Stimulated activated CD4-positive, alpha-beta T cell treated with anti-CD3 and anti-CD28 coated beads, TNF-alpha, amount 100 ng/mL, for 48 hours (primary cell): ENCODE measurements at regions not wholly inside any gene's neighbourhood (a gene's known extent, or its start where the extent isn't known, plus 50 kb on each side); places are given as distances from the start of the nearest gene placed in this dataset.

Experiments used
- DNase-seq, 3 donors: peaks; one replicate each; pipeline ENCODE4 v3.0.0-alpha.2; 2020; ENCODE audit warnings: low read depth in 3 of 3

DNA sequence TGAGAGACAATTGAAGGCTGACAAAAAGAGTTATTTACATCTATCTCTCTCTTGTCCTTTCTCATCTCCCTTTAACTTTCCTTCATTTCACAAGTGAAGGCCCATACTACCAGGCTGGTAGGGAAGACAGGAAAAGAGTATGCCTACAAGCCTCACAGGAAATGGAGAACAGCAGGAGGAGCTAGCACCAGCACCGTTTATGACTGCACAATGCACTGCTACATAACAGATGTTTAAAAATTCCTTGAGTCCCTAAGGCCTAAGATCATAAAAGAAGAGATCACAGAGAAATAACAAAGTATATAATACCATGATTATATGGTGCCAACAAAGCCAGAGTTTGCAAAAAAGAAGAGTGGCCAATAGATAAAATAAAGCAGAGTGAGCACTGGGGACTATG is 194.8 kb downstream of the UNC5CL start:
- DNase-seq = no peak

DNA sequence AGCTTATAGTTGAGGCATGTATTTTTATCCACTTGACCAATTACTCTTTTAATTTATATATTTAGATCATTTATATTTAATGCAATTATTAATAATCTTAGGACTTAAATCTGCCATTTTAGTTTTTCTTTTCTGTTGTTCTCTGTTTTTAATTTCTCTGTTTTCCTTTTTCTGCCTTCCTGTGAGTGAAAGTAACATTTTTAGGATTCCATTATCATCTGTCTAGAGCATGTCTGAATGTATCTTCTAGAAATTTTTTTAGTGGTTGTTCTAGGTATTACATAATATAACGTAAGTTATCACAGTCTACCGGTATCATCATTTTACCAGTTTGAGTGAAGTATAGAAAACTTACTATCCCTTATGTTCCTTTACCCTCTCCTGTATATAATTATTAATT is 197.3 kb downstream of the UNC5CL start:
- no peak for DNase-seq

DNA sequence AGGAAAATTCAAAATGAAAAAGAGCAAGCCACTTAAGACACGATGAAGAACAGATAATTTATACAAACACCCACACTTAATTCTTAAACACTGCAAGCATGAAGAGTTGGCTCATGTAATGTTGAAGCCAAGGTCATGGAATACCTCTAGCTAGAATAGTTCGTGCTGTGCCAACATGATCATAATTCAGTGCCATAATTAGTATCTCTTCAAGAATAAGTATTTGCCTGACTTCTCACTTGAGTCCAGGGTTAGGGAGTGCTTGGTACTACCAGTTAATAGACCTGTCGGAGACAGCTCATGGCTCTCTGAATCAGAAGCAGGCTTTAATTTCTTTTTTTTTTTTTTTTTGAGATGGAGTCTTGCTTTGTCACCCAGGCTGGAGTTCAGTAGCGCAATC is 206.3 kb downstream of the UNC5CL start:
- DNase-seq = no peak

DNA sequence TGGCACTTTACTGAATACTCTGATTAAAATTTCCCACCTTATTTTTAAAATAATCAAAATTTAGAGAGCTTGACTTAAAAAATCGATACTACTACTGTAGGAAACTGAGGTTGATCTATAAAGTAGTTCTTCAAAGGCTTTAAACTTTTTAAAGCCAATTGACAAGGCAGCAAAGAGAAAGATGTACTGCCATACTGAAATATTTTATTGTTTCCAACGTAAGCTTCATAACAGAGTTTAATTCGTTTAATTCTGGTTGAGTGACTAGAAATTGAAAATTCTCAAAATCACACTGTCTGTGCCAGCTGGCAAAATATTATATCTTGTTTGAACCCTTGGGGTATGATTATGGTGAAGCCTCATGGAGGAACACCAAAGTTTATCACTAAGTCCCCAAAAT is 207.6 kb downstream of the UNC5CL start:
- no peak for DNase-seq

DNA sequence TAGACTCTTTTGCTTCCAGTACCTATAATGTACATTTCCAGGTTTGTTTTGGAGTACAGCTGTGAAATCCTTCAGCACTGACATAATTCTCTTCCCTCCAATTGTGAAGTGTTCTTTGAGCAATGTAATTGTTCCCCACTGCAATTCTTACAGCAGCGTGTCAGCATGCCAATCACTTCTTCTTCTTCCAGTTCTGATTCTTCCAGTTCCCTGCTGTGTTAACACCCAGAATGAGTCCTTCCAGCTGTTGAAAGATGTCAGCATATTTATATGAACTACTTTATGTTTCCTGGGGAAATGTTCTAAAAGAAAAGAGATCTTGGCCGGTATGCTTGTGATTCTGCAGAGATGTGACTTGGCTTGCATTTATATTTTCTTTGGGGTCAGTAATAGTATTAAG is 213.9 kb downstream of the UNC5CL start:
- DNase-seq = no peak

DNA sequence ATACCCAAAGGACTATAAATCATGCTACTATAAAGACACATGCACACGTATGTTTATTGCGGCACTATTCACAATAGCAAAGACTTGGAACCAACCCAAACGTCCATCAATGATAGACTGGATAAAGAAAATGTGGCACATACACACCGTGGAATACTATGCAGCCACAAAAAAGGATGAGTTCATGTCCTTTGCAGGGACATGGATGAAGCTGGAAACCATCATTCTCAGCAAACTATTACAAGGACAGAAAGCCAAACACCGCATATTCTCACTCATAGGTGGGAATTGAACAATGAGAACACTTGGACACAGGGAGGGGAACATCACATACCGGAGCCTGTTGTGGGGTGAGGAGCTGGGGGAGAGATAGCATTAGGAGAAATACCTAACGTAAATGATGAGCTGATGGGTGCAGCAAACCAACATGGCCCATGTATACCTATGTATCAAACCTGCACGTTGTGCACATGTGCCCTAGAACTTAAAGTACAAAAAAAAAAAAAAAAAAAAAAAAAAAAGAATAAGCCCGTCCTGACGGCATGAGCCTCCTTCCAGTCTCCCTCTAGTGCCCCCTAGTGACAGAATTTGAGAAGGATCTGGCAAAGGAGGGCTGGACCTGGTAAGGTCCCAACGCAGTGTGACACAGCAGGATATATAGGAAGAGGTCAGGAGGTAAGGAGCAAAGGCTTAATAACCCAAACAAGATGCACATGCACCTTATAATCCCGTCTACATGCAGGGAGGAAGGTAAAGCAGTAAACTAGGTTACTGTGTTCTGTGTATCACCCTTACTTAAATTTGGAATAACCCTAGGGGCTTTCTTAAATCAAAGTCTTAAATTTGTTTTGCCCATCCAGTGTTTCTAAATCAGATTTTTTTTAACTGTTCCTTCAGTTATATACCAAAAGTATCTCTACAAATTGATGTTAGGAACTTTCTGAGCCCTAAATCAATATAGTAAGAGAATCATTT is 214.8 kb downstream of the UNC5CL start:
- DNase-seq = peak in 1 of 3 donors; percentile 28

DNA sequence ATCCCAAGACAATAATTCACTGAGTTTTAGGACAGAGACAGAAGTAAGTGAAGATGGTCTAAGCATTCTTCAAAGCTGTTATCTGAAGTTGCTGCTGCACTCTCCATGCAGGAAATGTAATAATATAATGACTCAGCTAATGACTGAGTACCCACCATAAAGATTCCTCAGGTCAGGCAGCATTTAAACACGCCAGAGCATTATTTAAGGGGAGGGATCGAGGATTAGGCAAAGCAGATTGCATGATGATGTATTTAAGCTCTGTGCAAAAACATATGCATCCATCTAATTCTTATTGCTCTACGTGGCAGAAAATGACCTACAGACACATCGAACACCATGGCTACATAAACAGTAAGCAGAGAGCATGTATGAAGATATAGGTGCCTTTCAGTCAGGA is 216.4 kb downstream of the UNC5CL start:
- no peak for DNase-seq

DNA sequence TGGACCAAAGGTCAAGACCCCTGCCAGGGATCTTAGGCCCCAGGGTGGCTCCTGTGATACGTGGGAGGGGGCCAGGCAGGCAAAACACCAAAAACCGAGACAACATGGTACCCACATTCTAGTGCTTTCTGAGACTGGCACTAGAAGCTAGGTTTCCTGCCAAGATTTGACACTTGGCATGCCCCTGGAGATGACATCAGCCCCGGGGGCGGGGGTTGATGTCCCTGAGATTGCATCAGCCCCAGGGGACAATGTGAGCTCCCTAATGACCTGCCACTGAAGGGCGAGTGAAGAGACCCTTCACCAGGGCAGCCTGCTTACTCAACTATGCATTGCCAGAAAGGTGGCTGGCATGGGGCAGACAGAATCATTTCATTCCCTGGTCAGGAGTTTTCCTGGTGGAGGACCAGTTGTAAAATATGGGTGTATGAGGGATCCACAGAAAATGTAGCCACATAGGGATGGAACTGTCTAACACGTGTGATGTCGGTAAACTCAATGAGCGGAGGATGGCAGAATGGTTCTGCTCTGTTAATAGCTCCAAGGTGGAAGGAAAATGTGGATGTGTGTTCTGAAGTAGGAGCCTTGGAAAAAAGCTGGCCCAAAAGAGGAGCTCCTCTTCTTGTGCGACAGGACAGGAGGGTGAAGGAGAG is 219.7 kb downstream of the UNC5CL start:
- no peak for DNase-seq

DNA sequence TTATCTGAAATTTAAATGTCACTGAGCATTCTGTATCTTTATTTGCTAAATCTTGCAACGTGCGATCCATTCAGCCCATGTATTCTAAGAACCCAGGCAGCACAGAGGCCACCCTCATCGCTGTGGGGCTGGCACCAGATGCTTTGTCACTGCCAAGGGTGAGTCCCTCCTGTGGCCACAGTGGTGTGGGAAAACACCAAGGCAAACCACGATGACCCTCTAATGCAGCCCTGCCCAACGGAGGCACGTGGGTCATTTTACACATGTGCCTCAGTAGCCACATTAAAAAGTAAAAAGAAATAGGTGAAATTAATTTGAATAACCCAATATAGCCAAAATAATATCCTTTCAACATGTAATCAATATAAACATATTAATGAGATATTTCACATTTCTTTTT is 221.7 kb downstream of the UNC5CL start:
- DNase-seq = no peak

DNA sequence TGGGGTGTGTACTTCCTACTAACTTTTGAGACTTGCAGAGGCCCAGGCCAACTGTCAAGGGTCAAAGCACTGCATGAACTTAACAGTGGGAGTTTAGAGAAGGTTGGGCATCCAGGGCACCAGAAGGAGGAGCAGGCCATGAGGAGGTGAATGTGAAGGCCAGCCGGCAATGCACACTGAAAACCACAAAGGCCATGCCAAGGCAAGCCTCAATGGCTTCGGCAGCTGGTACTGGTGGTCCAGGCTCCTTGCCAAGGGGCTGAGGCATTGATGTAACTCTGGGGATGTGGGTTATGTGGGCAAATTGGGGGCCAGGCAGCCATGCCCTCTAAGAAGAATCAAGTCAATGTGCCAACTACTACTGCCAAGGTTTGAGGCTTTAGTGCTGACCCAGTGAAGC is 222.4 kb downstream of the UNC5CL start:
- DNase-seq = no peak

DNA sequence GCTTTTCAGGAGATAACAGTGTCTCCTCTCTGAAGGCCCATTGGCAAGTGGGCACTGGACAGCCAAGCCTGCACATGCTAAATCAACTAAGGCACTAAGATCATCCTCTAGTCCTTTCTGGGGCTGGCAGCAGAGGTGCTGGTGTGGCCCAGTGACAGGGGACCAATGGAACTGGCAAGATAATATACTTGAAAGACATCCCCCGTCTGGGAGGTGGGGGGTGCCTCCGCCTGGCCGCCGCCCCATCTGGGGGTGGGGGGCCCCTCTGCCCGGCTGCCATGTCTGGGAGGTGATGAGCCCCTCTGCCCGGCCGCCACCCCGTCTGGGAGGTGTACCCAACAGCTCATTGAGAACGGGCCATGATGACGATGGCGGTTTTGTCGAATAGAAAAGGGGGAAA is 223.3 kb downstream of the UNC5CL start:
- no peak for DNase-seq

DNA sequence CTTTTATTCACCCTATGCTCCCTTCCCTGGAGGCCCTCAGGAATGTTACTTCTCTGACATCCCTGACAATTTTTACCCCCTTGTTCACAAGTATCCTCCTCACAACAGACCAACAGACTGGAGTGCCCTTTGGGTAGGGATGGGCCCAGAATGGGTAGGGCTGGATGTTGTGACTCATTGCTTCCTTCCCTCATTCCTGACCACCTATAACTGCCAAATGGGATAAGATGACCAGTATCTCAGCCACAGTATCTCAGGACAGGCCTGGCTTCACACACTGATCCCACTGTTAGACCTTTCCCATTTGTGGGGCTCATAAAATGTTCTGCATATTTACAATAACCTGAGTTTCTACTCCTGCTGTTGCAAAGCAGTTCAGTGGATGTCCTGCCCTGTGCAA is 223.0 kb upstream of the LRFN2 start:
- no peak for DNase-seq

DNA sequence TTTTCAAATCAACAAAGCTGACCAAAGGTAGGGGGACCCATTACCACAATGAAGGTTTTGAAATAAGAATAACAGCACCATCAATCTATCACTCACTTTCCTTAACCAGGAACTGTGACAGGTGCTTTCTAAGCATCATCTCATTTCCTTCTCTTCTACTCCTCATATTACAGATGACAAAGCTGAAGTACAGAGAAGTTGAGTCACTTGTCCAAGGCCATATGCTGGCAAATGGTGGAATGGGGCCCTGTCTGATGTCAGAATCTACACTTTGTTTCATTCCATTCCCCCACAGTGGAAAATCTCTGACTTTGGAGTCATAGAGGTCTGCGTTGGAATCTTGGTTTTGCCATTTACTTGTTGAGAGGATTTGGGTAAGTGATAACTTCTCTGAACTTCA is 222.5 kb upstream of the LRFN2 start:
- DNase-seq = no peak

DNA sequence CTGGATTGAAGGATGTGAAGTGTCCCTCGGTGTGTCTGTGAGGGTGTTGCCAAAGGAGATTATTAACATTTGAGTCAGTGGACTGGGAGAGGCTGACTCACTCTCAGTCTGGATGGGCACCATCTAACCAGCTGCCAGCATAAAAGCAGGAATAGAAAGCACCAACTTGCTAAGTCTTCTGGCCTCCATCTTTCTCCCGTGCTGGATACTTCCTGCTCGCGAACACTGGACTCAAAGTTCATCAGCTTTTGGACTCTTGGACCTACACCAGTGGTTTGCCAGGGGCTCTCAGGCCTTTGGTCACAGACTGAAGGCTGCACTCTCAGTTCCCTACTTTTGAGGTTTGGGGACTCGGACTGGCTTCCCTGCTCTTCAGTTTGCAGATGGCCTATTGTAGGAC is 220.3 kb upstream of the LRFN2 start:
- no peak for DNase-seq

DNA sequence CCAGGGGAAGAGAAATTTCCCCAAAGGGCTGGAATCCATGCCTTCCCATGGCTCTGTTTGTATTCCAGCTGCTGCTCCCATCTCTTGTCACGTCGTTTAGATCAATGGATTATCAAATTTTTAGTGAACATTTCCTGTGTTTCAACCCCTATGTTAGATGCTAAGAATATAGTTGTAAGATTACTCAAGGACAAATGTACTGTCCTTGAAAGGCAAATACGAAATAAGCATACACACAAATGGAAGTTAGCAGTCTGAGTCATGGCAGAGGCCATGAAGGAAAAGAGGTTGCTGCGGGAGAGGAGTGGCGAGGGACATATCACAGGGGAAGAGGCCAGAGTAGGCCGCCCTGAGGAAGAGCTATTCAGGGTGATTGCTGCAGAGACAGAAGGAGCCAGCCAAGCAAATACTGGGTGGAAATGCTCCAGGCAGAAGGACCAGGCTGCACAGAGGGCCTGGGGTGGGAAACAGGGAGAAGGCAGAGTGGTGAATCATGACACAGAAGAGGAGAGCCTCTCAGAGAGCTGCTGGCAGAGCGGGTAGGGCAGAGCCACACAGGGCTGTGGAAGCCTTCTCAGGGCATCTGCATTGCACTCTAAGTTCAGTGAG is 219.2 kb upstream of the LRFN2 start:
- no peak for DNase-seq

DNA sequence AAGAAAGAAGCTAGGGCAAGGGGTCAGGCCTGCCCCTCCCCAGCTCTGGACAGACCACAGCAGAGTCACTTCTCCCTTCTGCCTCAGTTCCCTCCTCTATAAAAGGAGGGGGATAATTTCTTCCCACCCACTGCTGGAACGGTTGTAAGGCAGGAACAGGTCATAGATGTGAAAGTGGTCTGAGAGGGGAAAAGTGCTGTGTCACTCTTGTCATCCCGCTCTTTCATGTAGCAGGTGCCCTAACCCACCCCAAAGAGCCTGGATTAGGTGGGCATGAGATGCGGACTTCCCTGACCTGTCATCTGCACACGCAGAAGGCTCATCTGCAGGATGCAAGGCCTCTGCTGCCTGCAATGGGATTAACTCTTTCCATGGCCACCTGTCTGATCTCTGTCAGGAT is 218.2 kb upstream of the LRFN2 start:
- no peak for DNase-seq

DNA sequence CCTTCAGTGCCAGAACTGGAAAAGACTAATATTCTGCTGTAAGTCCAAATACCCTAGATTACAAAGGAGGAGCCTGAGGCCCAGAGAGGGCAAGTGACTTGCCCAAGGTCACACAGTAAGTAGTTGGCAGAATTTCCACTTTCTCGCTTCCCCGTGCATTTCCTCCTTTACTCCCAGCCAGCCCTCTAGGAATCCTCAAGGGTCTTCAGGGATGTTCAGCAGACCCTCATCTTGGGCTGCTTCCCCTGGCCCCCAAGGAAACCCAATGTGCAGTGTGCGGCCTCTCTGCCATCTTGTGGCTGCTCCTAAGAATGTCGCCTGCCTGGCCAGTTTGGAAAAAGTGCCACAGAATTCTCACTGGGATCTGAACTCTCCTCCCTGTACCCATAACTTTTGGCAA is 217.7 kb upstream of the LRFN2 start:
- DNase-seq = no peak

DNA sequence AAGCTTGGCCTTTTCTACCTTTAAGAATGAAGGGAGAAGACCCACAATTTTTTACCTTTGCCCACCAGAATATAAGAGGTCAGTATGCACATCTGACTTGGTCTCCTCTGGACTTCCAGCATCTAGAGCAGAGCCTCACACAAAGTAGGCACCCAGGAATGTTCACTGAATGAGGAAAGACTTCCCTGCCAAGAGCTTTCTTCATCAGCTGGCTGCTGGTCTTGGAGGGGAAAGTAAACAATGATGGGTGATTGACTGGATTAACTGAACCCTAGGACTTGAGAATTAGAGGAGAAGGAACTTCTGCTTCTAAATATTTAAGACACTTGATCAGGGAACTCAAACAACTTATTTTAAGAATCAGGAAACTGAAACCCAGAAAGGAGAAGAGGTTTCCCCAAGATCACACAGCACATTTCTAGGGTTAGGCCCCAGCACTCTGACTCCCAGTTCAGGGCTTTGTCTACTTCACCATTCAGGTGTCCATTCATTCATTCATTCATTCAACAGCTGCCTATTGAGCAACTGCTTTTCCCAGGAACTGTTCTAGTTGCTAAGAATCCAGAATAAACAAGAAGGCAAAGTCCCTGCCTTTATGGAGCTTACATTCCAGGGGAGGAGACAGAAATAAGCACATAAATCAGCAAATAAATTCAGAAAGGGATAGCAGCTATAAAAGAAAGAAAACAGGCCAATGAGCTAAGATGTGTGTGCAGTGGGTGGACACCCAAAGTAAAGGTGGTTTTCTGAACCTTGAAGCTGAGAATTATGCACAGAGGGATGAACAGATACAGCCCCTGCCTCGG is 216.9 kb upstream of the LRFN2 start:
- DNase-seq = no peak

DNA sequence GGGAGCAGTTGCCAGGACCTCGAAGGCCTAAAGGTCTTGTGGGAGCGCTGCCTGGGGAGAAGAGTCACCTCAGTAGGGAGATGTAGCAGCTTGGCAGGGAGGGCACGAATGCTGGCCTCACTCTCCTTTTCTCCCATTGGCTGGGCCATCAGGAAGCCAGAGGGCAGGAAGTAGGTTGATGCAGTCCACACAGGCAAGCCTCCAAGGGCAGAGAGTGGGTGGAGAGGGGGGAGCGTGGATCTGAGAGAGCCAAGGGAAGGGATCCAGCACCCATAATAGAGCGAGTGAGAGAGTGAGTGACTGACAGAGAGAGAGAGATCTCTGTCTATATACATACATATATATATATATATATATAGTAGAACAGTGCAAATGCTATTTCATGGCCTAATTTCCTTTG is 215.3 kb upstream of the LRFN2 start:
- no peak for DNase-seq

DNA sequence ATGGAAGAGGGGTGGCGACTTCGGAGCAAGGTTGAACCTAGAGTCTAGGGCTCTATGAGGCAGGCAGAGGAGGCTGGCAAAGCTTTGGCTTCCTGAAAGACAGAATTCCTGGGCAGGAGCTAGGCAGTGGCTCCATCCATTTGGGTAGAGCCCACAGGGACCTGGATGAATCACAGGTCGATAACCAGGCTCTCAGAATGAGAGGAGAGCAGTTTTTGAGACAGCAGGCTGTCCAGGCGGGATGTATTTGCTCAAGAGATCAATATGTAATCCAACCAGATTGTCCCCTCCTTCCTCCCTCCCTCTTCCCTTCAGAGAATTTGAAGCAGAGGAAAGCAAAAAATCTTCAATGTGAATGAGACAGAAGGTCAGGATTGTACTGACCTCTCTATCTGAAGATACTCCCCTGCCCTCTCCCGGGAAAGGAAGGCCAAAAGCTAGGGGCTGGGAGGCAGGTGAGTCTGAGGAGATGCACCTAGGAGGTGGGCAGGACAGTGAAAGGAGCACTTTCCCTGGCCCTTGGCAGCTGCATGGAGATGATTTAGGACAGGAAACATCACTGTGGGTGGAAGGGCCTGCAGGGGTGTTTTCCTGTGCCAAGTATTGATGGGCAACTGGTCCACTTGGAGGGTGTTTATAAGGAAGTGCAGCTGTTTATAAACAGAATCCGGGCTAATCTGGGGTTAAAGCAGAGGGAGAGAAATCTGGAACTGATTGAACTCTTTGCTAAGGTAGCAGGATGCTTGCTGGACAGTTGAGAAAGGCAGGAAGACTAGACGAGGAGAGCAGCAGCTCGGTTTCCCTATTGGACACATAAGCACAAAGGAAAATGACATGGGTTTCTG is 212.4 kb upstream of the LRFN2 start:
- no peak for DNase-seq
